ENCODE measurements at regions not wholly inside any gene's neighbourhood (a gene's known extent, or its start where the extent isn't known, plus 50 kb on each side); places are given as distances from the start of the nearest gene placed in this dataset.

DNA sequence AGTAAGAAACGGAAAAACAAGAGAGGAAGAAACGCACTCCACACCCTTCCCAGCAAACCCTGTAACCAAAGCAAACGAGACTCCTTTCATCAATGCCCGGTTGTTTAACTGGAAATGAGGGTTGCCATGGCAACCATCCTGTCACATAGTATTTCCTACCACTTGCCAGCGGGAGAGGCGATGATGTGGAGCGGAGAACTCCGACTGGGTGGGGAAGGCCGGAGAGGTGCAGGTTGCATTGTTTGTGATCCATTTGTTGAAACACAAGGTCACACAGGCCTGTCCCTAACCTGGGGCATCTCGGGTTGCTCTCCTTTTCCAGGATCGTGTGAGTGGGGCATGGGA is 609.9 kb downstream of the BUD13 start:
- in situ Hi-C loops (cut with HindIII; ENCODE audit: low sequenced_read_pairs) = no loop called here
- H3K4me3 ChIP-seq (ENCODE audit: low read depth, low read length) = no peak overlapping the region
- DNase-seq (ENCODE audit: low read depth) = no peak
- TF ChIP-seq, protein P1, sequence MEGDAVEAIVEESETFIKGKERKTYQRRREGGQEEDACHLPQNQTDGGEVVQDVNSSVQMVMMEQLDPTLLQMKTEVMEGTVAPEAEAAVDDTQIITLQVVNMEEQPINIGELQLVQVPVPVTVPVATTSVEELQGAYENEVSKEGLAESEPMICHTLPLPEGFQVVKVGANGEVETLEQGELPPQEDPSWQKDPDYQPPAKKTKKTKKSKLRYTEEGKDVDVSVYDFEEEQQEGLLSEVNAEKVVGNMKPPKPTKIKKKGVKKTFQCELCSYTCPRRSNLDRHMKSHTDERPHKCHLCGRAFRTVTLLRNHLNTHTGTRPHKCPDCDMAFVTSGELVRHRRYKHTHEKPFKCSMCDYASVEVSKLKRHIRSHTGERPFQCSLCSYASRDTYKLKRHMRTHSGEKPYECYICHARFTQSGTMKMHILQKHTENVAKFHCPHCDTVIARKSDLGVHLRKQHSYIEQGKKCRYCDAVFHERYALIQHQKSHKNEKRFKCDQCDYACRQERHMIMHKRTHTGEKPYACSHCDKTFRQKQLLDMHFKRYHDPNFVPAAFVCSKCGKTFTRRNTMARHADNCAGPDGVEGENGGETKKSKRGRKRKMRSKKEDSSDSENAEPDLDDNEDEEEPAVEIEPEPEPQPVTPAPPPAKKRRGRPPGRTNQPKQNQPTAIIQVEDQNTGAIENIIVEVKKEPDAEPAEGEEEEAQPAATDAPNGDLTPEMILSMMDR (IDR thresholded peaks at IDR 0.05; ENCODE audit: low read depth, low read length, missing control alignments) = no peak

DNA sequence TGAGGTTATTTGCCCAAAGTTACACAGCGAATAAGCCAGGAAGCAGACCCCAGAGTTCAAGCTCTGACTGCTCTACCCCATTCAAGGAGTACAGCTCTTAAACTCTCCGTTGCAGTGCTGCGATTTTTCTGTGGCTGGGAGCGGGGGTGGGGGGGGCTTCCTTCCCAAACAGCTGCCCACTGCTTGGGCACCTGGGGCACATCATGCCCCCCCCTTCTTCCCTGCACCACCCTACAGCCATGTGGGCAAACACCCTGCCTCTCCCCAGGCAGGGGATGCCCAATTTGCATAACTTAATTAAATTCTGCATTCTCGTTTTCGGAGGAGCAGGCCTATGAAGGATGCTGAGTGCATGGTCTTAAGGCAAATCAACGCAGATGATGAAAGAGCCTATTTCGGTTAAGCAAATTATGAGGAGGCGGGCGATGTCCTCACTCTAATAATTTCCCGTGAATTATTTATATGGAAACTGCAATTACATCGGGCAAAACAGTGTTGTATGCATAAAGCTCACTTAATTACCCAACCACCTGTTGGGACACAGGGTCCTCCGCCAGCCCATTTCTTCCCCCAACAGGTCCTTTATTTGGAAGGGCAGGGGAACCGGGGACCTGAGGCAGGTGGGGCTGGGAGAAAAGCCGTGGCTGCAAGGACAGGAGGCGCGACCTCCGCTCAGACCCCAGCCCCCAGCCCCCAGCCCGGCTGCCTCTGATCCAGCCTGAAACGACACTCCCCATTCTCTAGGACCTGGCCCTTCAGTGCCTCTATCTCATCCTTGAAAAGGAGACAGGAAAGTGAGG is 610.5 kb downstream of the BUD13 start:
- TF ChIP-seq, protein P1 (IDR thresholded peaks at IDR 0.05; ENCODE audit: low read depth, low read length, missing control alignments) = no peak
- in situ Hi-C loops (cut with HindIII; ENCODE audit: low sequenced_read_pairs) = no loop called here
- H3K4me3 ChIP-seq (ENCODE audit: low read depth, low read length) = no peak overlapping the region
- DNase-seq (ENCODE audit: low read depth) = no peak

DNA sequence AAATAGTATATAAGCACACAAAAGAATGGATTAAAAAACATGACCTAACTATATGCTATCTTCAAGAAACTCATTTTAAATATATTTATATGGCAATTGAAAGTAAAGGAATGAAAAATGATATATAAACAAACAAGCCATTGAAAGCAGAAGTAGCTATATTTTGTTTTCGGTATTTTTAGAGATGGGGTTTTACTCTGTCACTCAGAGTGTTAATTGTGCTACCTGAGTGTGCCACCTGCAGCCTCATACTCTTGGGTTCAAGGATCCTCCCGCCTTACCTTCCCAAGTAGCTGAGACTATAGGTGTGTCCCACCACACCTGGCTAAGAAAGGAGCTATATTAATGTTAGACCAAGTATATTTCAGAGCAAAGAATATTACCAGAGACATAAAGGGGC is 624.1 kb downstream of the BUD13 start:
- TF ChIP-seq, protein P1 (IDR thresholded peaks at IDR 0.05; ENCODE audit: low read depth, low read length, missing control alignments) = no peak
- in situ Hi-C loops (cut with HindIII; ENCODE audit: low sequenced_read_pairs) = no loop called here
- no peak for DNase-seq (ENCODE audit: low read depth)
- no peak overlapping the region for H3K4me3 ChIP-seq (ENCODE audit: low read depth, low read length)

DNA sequence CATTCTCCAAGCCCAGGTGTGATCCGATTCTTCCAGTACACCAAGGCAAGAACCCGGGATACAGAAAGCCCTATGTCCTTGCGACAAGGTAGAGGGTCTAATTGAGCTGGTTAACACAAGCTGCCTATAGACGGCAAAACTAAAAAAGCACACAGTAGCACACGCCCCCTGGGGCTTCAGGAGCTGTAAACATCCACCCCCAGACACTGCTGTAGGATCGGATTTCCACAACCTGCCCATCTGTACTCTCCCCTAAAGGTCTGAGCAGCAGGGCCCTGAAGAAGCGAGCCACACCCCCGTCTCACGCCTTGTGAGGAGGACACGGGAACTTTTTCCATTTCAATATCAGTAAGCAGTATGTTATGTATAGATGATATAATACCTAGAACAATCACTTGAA is 624.7 kb downstream of the BUD13 start:
- in situ Hi-C loops (cut with HindIII; ENCODE audit: low sequenced_read_pairs) = no loop called here
- TF ChIP-seq, protein P1 (IDR thresholded peaks at IDR 0.05; ENCODE audit: low read depth, low read length, missing control alignments) = no peak
- H3K4me3 ChIP-seq (ENCODE audit: low read depth, low read length) = no peak overlapping the region
- no peak for DNase-seq (ENCODE audit: low read depth)

DNA sequence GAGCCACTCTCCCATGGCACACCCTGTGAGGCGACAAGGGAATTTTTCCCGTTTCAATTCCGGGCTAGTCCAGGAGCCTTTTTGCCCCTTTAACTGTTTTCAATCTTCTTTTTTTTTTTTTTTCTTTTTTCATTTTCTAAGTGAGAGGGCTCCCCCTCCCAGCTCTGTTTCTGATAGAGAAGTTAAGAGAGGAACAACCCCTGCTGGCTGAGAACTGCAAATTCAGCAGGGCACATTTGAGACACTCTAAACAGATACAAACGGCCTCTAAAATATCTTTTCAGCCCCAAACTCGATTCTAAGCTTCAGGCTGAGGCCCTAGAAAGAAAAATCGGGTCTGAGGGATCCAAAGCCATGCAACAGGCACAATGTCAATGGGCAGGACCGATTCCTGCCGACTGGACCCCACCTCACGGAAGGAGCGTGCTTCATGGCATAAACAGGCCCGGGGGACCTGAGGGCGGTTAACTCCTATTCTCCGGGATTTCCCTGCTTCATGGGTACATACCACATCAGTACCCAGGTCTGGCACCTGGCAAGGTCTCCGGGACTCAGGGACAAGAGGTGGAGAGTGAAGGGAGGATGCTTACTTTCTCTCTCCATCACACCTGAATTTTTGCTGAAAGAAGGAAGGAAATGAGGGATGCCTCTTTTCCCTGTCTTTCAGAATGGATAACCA is 627.5 kb downstream of the BUD13 start:
- TF ChIP-seq, protein P1 (IDR thresholded peaks at IDR 0.05; ENCODE audit: low read depth, low read length, missing control alignments) = peak; percentile 25
- H3K4me3 ChIP-seq (ENCODE audit: low read depth, low read length) = no peak overlapping the region
- DNase-seq (ENCODE audit: low read depth) = no peak
- in situ Hi-C loops (cut with HindIII; ENCODE audit: low sequenced_read_pairs) = no loop called here

DNA sequence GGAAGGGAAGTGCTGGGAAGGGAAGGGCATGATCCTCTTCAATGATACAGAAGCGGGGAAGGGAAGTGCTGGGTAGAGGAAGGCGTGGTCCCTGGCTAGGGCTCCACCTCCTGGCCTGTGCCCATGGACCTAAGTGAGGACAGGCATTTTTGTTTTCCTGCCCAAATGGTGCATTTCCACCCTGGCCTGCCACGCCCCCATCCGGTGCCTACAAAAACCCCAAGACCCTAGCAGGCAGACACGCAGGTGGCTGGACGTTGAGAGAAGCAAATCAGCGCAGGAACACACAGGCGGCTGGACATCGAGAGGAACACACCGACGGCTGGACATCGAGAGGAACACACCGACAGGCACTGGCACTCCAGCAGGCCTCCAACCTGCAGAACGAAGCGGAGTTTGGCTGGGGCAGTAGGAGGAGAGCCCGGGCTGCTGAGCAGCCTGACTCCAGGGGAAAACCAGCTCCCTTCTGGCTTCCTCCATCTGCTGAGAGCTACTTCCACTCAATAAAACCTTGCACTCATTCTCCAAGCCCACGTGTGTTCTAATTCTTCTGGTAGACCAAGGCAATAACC is 628.3 kb downstream of the BUD13 start:
- TF ChIP-seq, protein P1 (IDR thresholded peaks at IDR 0.05; ENCODE audit: low read depth, low read length, missing control alignments) = no peak
- in situ Hi-C loops (cut with HindIII; ENCODE audit: low sequenced_read_pairs) = no loop called here
- DNase-seq (ENCODE audit: low read depth) = no peak
- no peak overlapping the region for H3K4me3 ChIP-seq (ENCODE audit: low read depth, low read length)
